ENCODE measurements at regions not wholly inside any gene's neighbourhood (a gene's known extent, or its start where the extent isn't known, plus 50 kb on each side); places are given as distances from the start of the nearest gene placed in this dataset.

GRCh38 chr14:38143170-38143569 lies 64.5 kb upstream of the SSTR1 start:
- no peak for TF ChIP-seq CTCF (IDR thresholded peaks at IDR 0.05; ENCODE audit: insufficient read depth, low read length, poor library complexity, severe bottlenecking)
- no peak for TF ChIP-seq EZH2phosphoT487 (conservative IDR thresholded peaks at IDR 0.05; ENCODE audit: low read length)
